Coronary artery (tissue), 2 donors: ENCODE measurements at regions not wholly inside any gene's neighbourhood (a gene's known extent, or its start where the extent isn't known, plus 50 kb on each side); places are given as distances from the start of the nearest gene placed in this dataset.

ENCODE experiments used
- DNase-seq: peaks from one replicate; pipeline ENCODE4 v3.0.0-alpha.2; 2017; ENCODE audit warnings: low spot score
- H3K27ac ChIP-seq, 2 donors: fragments of 200-600 bp; sonication (generic); one replicate each; pipeline ENCODE4 v1.5.1; 2016 to 2019
- H3K4me3 ChIP-seq: fragments of 200-600 bp; sonication (generic); 2 replicates; pipeline ENCODE4 v1.5.1; 2016; ENCODE audit warnings: mild to moderate bottlenecking, moderate library complexity
- TF ChIP-seq, protein P1 (sequence below): fragments of 200-600 bp; sonication (generic); IDR thresholded peaks from one replicate; pipeline ENCODE4 v1.5.1; 2019; ENCODE audit warnings: antibody characterized with exemption

DNA sequence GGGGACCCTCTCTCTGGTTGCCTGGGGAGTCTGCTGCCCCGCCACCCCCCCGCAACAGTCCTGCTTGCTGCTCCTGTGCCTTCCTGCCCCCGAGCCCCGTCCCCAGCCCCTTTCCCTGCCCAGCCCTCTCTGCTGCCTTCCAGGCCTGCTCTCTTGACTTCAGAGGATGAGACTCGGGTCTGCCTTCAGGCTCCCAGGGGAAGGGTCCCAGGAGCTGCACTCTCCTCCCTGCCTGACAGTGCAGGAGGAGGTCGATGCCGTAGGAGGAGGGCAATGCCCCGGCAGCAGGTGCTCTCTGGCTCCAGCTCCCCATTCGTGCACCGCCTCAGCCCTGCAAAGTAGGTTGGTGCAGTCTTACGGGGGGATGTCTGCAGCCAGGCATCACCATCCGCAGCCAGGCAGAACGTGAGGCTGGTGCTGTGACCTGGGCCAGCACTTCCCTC, 185.1 kb upstream of the C14orf180 start:
- no peak overlapping the region for H3K27ac ChIP-seq
- H3K4me3 ChIP-seq, result no peak overlapping the region
- TF ChIP-seq, protein P1, sequence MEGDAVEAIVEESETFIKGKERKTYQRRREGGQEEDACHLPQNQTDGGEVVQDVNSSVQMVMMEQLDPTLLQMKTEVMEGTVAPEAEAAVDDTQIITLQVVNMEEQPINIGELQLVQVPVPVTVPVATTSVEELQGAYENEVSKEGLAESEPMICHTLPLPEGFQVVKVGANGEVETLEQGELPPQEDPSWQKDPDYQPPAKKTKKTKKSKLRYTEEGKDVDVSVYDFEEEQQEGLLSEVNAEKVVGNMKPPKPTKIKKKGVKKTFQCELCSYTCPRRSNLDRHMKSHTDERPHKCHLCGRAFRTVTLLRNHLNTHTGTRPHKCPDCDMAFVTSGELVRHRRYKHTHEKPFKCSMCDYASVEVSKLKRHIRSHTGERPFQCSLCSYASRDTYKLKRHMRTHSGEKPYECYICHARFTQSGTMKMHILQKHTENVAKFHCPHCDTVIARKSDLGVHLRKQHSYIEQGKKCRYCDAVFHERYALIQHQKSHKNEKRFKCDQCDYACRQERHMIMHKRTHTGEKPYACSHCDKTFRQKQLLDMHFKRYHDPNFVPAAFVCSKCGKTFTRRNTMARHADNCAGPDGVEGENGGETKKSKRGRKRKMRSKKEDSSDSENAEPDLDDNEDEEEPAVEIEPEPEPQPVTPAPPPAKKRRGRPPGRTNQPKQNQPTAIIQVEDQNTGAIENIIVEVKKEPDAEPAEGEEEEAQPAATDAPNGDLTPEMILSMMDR, result no peak
- DNase-seq, result peak; percentile 63

DNA sequence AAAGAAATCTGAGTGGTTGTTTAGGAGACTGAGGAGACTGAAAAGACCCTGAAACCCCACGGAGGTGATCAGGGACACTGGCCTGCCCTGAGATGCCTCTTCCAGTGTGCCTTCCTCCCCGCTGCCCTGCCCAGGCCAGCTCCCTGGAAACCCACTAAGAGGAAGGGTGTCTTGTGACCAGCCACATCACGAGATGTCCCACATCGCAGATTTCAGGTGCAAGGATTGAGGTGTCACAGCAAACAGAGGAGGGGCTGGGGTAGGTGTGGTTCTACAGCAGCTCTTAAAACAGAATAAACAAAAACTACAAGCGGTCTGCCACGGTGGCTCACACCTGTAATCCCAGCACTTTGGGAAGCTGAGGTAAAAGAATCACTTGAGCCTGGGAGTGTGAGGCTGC, 184.3 kb upstream of the C14orf180 start:
- DNase-seq, result no peak
- H3K27ac ChIP-seq, result no peak overlapping the region
- H3K4me3 ChIP-seq, result no peak overlapping the region
- TF ChIP-seq, protein P1, result no peak

DNA sequence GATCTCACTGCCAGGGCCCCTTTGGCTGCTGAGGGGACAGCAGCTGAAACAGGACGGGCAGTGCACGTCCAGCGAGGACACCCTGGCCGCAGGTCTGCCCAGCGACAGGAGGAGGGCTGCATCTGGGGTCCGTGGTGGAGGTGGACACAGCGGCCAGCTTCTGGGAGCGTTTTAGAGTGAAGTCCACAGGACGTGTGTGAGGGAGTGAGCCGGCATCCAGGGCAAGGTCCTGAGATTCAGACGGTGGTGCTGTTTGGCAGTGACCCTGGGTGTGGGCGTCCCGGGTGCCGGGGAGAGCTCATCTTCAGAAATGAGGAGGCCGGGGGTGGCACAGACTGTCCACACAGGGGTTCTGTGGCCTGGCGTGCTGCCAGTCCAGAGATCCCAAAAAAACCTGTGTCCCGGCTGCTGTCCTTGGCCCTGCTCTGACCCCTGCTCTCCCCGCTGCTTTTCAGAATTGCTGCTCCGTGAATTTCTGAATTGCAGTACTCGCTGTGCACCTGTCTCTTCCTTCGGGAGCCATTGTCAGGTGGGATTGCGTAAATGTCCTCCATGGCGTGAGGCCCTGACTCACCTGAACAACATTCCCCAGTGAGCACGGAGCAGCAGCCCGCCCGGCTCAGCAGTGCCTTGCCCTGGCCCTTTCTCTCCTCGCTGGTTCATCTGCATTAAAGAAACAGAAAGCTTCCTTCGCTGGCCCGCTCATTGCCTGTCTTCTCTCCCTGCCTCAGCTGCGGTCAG, 183.5 kb upstream of the C14orf180 start:
- Histone ChIP-seq H3K27ac (no peak overlapping the region), H3K4me3 (no peak overlapping the region)
- DNase-seq, result peak; percentile 61
- TF ChIP-seq, protein P1, result no peak

DNA sequence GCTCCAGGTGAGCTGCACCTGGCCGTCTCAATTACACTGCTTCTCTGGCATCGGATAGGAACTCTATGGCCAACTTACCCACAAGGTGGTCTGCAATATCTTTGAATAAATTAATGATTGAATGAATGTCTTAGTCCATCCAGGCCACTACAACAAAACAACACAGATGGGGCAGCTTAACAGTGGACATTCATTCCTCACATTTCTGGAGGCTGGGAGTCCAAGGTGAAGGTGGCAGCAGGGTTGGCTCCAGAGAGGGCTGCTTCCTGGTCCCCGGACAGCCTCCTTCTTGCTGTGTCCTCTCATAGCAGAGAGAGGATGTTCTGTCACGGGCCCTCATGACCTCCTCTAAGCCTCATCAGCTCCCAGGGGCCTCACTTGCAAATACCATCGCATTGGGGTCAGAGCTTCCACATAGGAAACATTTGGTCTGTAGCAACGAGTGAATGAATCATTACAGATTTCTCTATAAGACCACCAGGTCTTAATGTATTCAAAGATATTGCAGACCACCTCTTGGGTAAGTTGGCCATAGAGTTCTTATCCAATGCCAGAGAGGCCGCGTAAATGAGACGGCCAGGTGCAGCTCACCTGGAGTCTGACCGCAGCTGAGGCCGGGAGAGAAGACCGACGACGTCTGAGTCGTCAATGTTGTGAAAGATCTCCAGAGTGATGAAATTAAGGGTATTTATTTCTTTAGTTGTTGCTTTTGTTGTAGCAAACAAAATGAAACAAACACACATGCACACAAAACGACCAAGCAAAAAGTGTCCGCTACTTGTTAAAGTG, 182.7 kb upstream of the C14orf180 start:
- H3K4me3 ChIP-seq, result no peak overlapping the region
- H3K27ac ChIP-seq, result no peak overlapping the region
- no peak for DNase-seq
- TF ChIP-seq, protein P1, result no peak

DNA sequence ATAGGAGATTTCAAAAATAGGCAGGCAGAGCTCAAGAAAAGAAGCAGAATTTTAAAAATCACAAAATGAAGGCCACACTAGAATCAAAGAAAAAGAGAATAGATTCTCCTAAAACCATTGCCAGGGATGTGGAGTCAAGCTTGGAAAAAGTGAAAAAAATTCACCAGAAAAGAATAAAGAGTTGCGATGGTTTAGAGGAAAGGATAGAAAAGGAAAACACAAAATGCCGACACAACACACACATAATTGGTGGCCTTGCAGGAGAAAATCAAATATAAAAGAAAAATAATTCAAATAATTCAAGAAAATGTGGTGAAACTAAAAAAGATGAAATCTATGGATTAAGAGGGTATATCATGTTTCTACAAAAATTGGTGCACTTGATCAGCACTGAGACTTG, 181.6 kb upstream of the C14orf180 start:
- Histone ChIP-seq H3K4me3 (no peak overlapping the region), H3K27ac (no peak overlapping the region)
- TF ChIP-seq, protein P1, result no peak
- no peak for DNase-seq

DNA sequence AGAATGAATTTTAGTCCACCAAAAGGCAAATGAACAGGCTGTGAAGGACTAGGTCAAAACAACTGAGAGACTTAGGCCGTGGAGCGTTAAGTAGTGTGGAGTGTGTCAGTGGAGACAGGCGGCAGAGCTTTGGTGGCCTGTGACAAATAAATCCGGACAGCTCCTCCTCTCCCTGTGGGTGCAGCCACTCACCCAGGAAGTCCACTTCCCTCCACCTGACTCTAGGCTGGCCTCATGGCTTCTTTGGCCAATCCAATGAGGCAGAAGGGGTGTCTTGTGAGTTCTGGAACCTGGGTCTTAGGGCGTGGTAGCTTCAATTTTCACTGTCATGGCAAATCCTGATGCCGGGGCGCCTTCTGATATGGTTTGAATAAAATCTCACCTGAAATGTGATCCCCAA, 180.9 kb upstream of the C14orf180 start:
- Histone ChIP-seq H3K27ac (no peak overlapping the region), H3K4me3 (no peak overlapping the region)
- DNase-seq, result no peak
- TF ChIP-seq, protein P1, result no peak
